GM12878 (cell line): ENCODE measurements at regions not wholly inside any gene's neighbourhood (a gene's known extent, or its start where the extent isn't known, plus 50 kb on each side); places are given as distances from the start of the nearest gene placed in this dataset.

Experiments
- ATAC-seq: fragments of 200-7000 bp; cut with Tn5 transposase; 3 replicates; pipeline ENCODE4 v1.9.1; 2020; ENCODE audit warnings: mild to moderate bottlenecking, moderate library complexity
- BruUV-seq: library from RNA; stranded (reverse); fragments of 400-500 nt; replicated peaks from 2 replicates; lab custom pipeline; 2021; lab: Mats Ljungman, UMichigan
- CTCF ChIA-PET: fragments of 300-600 bp; sonication (Branson Sonifier 250); formaldehyde crosslinking; extraction: SDS; loops from one replicate; lab custom pipeline; 2021; ENCODE audit warnings: inconsistent platforms; lab: Yijun Ruan, JAX
- POLR2A ChIA-PET: fragments of 350-600 bp; formaldehyde crosslinking; extraction: SDS; loops from one replicate; lab custom pipeline; 2021; ENCODE audit warnings: inconsistent platforms; lab: Charles Lee
- RAD21 ChIA-PET: fragments of 300-600 bp; sonication (Branson Sonifier 250); formaldehyde crosslinking; loops from one replicate; lab custom pipeline; 2023; ENCODE audit warnings: antibody characterized with exemption; ENCODE audit not compliant: unreplicated experiment; lab: Charles Lee
- SMC1A ChIA-PET: fragments of 300-600 bp; sonication (Branson Sonifier 250); formaldehyde crosslinking; loops from one replicate; lab custom pipeline; 2023; ENCODE audit not compliant: unreplicated experiment, uncharacterized antibody; lab: Charles Lee
- DNase-seq: peaks from one replicate; pipeline ENCODE4 v3.0.0-alpha.2; 2011; ENCODE audit warnings: low read depth, low spot score
- FAIRE-seq: peaks from 3 replicates; lab custom pipeline; 2011; peaks lifted over from hg19 to GRCh38; lab: Jason Lieb, UNC
- H2AFZ ChIP-seq: 2 replicates; pipeline ENCODE4 v1.6.0; 2011; ENCODE audit warnings: low read depth, low read length, control low read depth; ENCODE audit not compliant: control insufficient read depth
- H3K27ac ChIP-seq: 2 replicates; pipeline ENCODE4 v1.5.1; 2011; ENCODE audit warnings: control low read depth; ENCODE audit not compliant: control insufficient read depth, insufficient read depth
- H3K27me3 ChIP-seq, 2 experiments: replicated peaks in 1 of 2; 2 replicates each; pipeline versions ENCODE4 v1.6.0 to v1.6.1; 2011; ENCODE audit warnings: low read length in 1 of 2; ENCODE audit not compliant: control insufficient read depth in 2 of 2, insufficient read depth in 2 of 2
- H3K36me3 ChIP-seq, 2 experiments: 2 replicates each; pipeline ENCODE4 v1.5.1; 2011; ENCODE audit warnings: low read length in 1 of 2; ENCODE audit not compliant: control insufficient read depth in 2 of 2, insufficient read depth in 2 of 2
- H3K4me1 ChIP-seq: 2 replicates; pipeline ENCODE4 v1.6.1; 2011; ENCODE audit warnings: mild to moderate bottlenecking, low read length, moderate library complexity, mixed read lengths; ENCODE audit not compliant: control insufficient read depth, insufficient read depth
- H3K4me2 ChIP-seq: 2 replicates; pipeline ENCODE4 v1.6.0; 2011; ENCODE audit warnings: control low read depth; ENCODE audit not compliant: control insufficient read depth, insufficient read depth
- H3K4me3 ChIP-seq: fragments of 200-600 bp; sonication (generic); 2 replicates; pipeline ENCODE4 v1.5.1; 2016
- H3K79me2 ChIP-seq: 2 replicates; pipeline ENCODE4 v1.6.0; 2011; ENCODE audit warnings: low read length; ENCODE audit not compliant: control insufficient read depth, insufficient read depth
- H3K9ac ChIP-seq: 2 replicates; pipeline ENCODE4 v1.8.0; 2011; ENCODE audit warnings: low read length, control low read depth, mixed read lengths; ENCODE audit not compliant: control insufficient read depth, insufficient read depth
- H3K9me3 ChIP-seq: replicated peaks from 3 replicates; pipeline ENCODE4 v1.5.1; 2011; ENCODE audit warnings: mild to moderate bottlenecking, low read length; ENCODE audit not compliant: control insufficient read depth, insufficient read depth
- H4K20me1 ChIP-seq: 2 replicates; pipeline ENCODE4 v1.6.0; 2011; ENCODE audit not compliant: control insufficient read depth, insufficient read depth
- ATF7 ChIP-seq: fragments of 450-650 bp; IDR thresholded peaks from 2 replicates; pipeline ENCODE4 v1.6.1; 2016; ENCODE audit warnings: low read depth, mild to moderate bottlenecking
- CHD2 ChIP-seq: IDR thresholded peaks from 2 replicates; pipeline ENCODE4 v1.6.1; 2011; ENCODE audit warnings: low read depth, low read length, improper control_type of control experiment, borderline replicate concordance
- IKZF1 ChIP-seq: fragments of 450-650 bp; conservative IDR thresholded peaks from 2 replicates; pipeline ENCODE4 v1.6.1; 2017; ENCODE audit warnings: antibody characterized with exemption, mild to moderate bottlenecking
- PKNOX1 ChIP-seq: fragments of 450-650 bp; IDR thresholded peaks from 2 replicates; pipeline ENCODE4 v1.6.1; 2016; ENCODE audit warnings: mild to moderate bottlenecking
- POLR2AphosphoS2 ChIP-seq: IDR thresholded peaks from 2 replicates; pipeline ENCODE4 v1.6.1; 2011; ENCODE audit warnings: low read depth, mild to moderate bottlenecking, low read length, improper control_type of control experiment, moderate library complexity
- RAD21 ChIP-seq: IDR thresholded peaks from 2 replicates; pipeline ENCODE4 v1.6.1; 2011; ENCODE audit warnings: mild to moderate bottlenecking, low read depth, low read length, moderate library complexity; ENCODE audit not compliant: insufficient read depth
- SMAD5 ChIP-seq: IDR thresholded peaks from 2 replicates; pipeline ENCODE4 v1.6.1; 2016; ENCODE audit warnings: antibody characterized with exemption, low read depth
- SMARCA5 ChIP-seq: fragments of 450-650 bp; IDR thresholded peaks from 2 replicates; pipeline ENCODE4 v1.6.1; 2017; ENCODE audit warnings: mild to moderate bottlenecking
- SP1 ChIP-seq: IDR thresholded peaks from one replicate; pipeline ENCODE4 v1.6.1; 2011; ENCODE audit warnings: low read depth, low read length
- USF1 ChIP-seq: IDR thresholded peaks from 2 replicates; pipeline ENCODE4 v1.6.1; 2011; ENCODE audit warnings: borderline replicate concordance, low read depth, mild to moderate bottlenecking, moderate library complexity, mixed read lengths, low read length; ENCODE audit not compliant: insufficient read depth; ENCODE audit errors: extremely low read length
- WRNIP1 ChIP-seq: IDR thresholded peaks from 2 replicates; pipeline ENCODE4 v1.6.1; 2011; ENCODE audit warnings: low read depth, low read length, improper control_type of control experiment, borderline replicate concordance
- ZSCAN29 ChIP-seq: fragments of 450-650 bp; IDR thresholded peaks from 2 replicates; pipeline ENCODE4 v1.6.1; 2017; ENCODE audit warnings: mild to moderate bottlenecking, moderate library complexity
- in situ Hi-C: fragments of 300-500 bp; cut with MboI; formaldehyde crosslinking; loops from 9 replicates; pipeline ENCODE4 v1.14.3; 2018; ENCODE audit warnings: mixed read lengths
- intact Hi-C: fragments of 100-400 bp; cut with micrococcal nuclease; formaldehyde crosslinking; loops from one replicate; pipeline ENCODE4 v1.14.2; 2022; ENCODE audit not compliant: unreplicated experiment
- TF ChIP-seq, protein P1 (sequence below): fragments of 450-650 bp; IDR thresholded peaks from 2 replicates; pipeline ENCODE4 v1.6.1; 2016; ENCODE audit warnings: mild to moderate bottlenecking, moderate library complexity, borderline replicate concordance
- TF ChIP-seq, protein P2 (sequence below): IDR thresholded peaks from 2 replicates; pipeline ENCODE4 v1.6.1; 2012; ENCODE audit warnings: improper control_type of control experiment, low read depth, low read length; ENCODE audit not compliant: insufficient replicate concordance

GRCh38 chr5:39531306-39531705 lies 106.5 kb upstream of the DAB2 start:
- H3K9me3 ChIP-seq: no peaks in the 10 kb centered on the region
- ChIA-PET SMC1A (no interaction called here), POLR2A (no interaction called here), RAD21 (no interaction called here), CTCF (no interaction called here)
- H4K20me1 ChIP-seq: no peaks in the 10 kb centered on the region
- in situ Hi-C loops (no loop called here), intact Hi-C loops (no loop called here)
- FAIRE-seq (no peak), ATAC-seq (no peak), DNase-seq (no peak)
- no peak overlapping the region for H3K27ac ChIP-seq
- H3K4me3 ChIP-seq: no peak overlapping the region
- no peaks in the 10 kb centered on the region for H3K4me1 ChIP-seq
- no peaks in the 10 kb centered on the region for H3K27me3 ChIP-seq
- H2AFZ ChIP-seq: no peak overlapping the region
- no TSS peak for BruUV-seq
- H3K4me2 ChIP-seq: no peak overlapping the region
- no peak for TF ChIP-seq SMARCA5
- TF ChIP-seq RAD21: no peak
- TF ChIP-seq SMAD5: no peak
- no peak for TF ChIP-seq PKNOX1
- TF ChIP-seq ZSCAN29: no peak
- TF ChIP-seq IKZF1: no peak
- no peak for TF ChIP-seq POLR2AphosphoS2
- TF ChIP-seq, protein P1, sequence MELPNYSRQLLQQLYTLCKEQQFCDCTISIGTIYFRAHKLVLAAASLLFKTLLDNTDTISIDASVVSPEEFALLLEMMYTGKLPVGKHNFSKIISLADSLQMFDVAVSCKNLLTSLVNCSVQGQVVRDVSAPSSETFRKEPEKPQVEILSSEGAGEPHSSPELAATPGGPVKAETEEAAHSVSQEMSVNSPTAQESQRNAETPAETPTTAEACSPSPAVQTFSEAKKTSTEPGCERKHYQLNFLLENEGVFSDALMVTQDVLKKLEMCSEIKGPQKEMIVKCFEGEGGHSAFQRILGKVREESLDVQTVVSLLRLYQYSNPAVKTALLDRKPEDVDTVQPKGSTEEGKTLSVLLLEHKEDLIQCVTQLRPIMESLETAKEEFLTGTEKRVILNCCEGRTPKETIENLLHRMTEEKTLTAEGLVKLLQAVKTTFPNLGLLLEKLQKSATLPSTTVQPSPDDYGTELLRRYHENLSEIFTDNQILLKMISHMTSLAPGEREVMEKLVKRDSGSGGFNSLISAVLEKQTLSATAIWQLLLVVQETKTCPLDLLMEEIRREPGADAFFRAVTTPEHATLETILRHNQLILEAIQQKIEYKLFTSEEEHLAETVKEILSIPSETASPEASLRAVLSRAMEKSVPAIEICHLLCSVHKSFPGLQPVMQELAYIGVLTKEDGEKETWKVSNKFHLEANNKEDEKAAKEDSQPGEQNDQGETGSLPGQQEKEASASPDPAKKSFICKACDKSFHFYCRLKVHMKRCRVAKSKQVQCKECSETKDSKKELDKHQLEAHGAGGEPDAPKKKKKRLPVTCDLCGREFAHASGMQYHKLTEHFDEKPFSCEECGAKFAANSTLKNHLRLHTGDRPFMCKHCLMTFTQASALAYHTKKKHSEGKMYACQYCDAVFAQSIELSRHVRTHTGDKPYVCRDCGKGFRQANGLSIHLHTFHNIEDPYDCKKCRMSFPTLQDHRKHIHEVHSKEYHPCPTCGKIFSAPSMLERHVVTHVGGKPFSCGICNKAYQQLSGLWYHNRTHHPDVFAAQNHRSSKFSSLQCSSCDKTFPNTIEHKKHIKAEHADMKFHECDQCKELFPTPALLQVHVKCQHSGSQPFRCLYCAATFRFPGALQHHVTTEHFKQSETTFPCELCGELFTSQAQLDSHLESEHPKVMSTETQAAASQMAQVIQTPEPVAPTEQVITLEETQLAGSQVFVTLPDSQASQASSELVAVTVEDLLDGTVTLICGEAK: no peak
- TF ChIP-seq ATF7: no peak
- TF ChIP-seq SP1: no peak
- no peak for TF ChIP-seq WRNIP1
- TF ChIP-seq, protein P2, sequence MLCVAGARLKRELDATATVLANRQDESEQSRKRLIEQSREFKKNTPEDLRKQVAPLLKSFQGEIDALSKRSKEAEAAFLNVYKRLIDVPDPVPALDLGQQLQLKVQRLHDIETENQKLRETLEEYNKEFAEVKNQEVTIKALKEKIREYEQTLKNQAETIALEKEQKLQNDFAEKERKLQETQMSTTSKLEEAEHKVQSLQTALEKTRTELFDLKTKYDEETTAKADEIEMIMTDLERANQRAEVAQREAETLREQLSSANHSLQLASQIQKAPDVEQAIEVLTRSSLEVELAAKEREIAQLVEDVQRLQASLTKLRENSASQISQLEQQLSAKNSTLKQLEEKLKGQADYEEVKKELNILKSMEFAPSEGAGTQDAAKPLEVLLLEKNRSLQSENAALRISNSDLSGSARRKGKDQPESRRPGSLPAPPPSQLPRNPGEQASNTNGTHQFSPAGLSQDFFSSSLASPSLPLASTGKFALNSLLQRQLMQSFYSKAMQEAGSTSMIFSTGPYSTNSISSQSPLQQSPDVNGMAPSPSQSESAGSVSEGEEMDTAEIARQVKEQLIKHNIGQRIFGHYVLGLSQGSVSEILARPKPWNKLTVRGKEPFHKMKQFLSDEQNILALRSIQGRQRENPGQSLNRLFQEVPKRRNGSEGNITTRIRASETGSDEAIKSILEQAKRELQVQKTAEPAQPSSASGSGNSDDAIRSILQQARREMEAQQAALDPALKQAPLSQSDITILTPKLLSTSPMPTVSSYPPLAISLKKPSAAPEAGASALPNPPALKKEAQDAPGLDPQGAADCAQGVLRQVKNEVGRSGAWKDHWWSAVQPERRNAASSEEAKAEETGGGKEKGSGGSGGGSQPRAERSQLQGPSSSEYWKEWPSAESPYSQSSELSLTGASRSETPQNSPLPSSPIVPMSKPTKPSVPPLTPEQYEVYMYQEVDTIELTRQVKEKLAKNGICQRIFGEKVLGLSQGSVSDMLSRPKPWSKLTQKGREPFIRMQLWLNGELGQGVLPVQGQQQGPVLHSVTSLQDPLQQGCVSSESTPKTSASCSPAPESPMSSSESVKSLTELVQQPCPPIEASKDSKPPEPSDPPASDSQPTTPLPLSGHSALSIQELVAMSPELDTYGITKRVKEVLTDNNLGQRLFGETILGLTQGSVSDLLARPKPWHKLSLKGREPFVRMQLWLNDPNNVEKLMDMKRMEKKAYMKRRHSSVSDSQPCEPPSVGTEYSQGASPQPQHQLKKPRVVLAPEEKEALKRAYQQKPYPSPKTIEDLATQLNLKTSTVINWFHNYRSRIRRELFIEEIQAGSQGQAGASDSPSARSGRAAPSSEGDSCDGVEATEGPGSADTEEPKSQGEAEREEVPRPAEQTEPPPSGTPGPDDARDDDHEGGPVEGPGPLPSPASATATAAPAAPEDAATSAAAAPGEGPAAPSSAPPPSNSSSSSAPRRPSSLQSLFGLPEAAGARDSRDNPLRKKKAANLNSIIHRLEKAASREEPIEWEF: no peak
- no peak for TF ChIP-seq CHD2
- no peak for TF ChIP-seq USF1
- no peaks in the 10 kb centered on the region for H3K79me2 ChIP-seq
- no peaks in the 10 kb centered on the region for H3K36me3 ChIP-seq
- H3K9ac ChIP-seq: no peak overlapping the region
